Neural progenitor cell (in vitro differentiated cells): ENCODE measurements at regions not wholly inside any gene's neighbourhood (a gene's known extent, or its start where the extent isn't known, plus 50 kb on each side); places are given as distances from the start of the nearest gene placed in this dataset.

Source experiments
- EZH2 ChIP-seq: fragments of 200-600 bp; sonication (generic); IDR thresholded peaks from 2 replicates; pipeline ENCODE4 v1.6.1; 2017; ENCODE audit warnings: antibody characterized with exemption, mild to moderate bottlenecking, moderate library complexity
- TF ChIP-seq, protein P1 (sequence below): fragments of 200-600 bp; sonication (generic); IDR thresholded peaks from 2 replicates; pipeline ENCODE4 v1.5.1; 2017; ENCODE audit warnings: antibody characterized with exemption, mild to moderate bottlenecking

DNA sequence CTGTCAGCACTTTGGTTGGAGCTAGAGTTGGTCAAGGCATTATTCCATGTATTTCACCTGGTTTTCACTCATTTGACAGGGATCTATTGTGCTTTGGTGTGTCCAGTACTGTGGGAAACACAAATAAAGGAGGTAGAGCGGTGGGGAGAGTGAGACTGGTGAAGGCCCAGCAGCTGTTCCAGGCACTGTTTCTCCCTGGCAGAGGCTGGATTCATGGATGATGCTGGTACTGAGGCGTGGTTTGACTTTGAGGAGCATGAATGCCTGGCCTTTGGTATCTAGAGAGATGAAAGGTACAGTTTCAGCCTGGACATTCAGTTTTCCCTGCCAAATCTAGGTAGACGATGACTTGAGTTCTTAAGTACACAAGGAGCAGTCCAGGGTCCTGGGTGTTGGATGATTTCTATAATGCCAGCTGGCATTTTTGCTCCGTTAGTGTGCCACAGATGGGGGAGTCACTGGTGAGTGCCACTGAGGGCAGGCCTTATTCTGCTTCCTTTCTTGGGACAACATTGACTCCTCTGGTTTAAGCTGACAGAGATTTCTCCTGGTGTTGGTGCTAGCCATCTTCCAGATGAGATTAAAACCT, 162.2 kb upstream of the BMPER start:
- TF ChIP-seq, protein P1, sequence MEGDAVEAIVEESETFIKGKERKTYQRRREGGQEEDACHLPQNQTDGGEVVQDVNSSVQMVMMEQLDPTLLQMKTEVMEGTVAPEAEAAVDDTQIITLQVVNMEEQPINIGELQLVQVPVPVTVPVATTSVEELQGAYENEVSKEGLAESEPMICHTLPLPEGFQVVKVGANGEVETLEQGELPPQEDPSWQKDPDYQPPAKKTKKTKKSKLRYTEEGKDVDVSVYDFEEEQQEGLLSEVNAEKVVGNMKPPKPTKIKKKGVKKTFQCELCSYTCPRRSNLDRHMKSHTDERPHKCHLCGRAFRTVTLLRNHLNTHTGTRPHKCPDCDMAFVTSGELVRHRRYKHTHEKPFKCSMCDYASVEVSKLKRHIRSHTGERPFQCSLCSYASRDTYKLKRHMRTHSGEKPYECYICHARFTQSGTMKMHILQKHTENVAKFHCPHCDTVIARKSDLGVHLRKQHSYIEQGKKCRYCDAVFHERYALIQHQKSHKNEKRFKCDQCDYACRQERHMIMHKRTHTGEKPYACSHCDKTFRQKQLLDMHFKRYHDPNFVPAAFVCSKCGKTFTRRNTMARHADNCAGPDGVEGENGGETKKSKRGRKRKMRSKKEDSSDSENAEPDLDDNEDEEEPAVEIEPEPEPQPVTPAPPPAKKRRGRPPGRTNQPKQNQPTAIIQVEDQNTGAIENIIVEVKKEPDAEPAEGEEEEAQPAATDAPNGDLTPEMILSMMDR = no peak
- TF ChIP-seq EZH2 = no peak
